ENCODE measurements at regions not wholly inside any gene's neighbourhood (a gene's known extent, or its start where the extent isn't known, plus 50 kb on each side); places are given as distances from the start of the nearest gene placed in this dataset.

- POLR2A ChIA-PET: no interaction called here
- 58% methylated on average over 5 of the region's 5 CpGs for WGBS (ENCODE audit: low lambda C conversion rate)
- no peak overlapping the region for H3K4me2 ChIP-seq
- no peaks in the 10 kb centered on the region for H4K20me1 ChIP-seq (ENCODE audit: insufficient read depth)
- DNase-seq: no peak
- no peaks in the 10 kb centered on the region for H3F3A ChIP-seq (replicated peaks; ENCODE audit: insufficient read depth)
- no peak overlapping the region for H2AFZ ChIP-seq (ENCODE audit: low read depth)
- no peaks in the 10 kb centered on the region for H3K79me2 ChIP-seq (ENCODE audit: insufficient read depth)
- H3K27ac ChIP-seq (ENCODE audit: low read depth in 2 of 2, low read length in 1 of 2): no peak overlapping the region
- CTCF ChIA-PET: interaction anchor here (0.6 to 6.9 kb wide), 44 partner anchors 9 to 748 kb away, joined by 3 to 112 read pairs (median 4); no protein-coding TSS in a partner anchor
- no peaks in the 10 kb centered on the region for H3K9me3 ChIP-seq
- H3K9me2 ChIP-seq: no peaks in the 10 kb centered on the region
- no peak overlapping the region for H3K4me3 ChIP-seq (ENCODE audit: low read depth in 2 of 2, low read length in 1 of 2)
- H3K4me1 ChIP-seq (ENCODE audit: control insufficient read depth in 1 of 2, insufficient read depth in 2 of 2, low read depth in 1 of 2, low read length in 1 of 2): peaks cover 0 to 4% of the 10 kb centered on the region in 2 experiments; a peak in 1 of 4 replicates
- no peak overlapping the region for H3K9ac ChIP-seq
- H3K36me3 ChIP-seq (replicated peaks in 1 of 2; ENCODE audit: control insufficient read depth in 1 of 2, insufficient read depth in 2 of 2, low read length in 1 of 2): no peaks in the 10 kb centered on the region
- no peaks in the 10 kb centered on the region for H3K27me3 ChIP-seq (ENCODE audit: insufficient read depth)
- TF ChIP-seq SMC3 (IDR thresholded peaks at IDR 0.05; ENCODE audit: low read depth, low read length): no peak
- TF ChIP-seq RCOR1 (IDR thresholded peaks at IDR 0.05; ENCODE audit: low read length): no peak
- TF ChIP-seq USF2 (IDR thresholded peaks at IDR 0.05; ENCODE audit: borderline replicate concordance, low read depth, low read length): no peak
- no peak for TF ChIP-seq GABPA (IDR thresholded peaks at IDR 0.05; ENCODE audit: low read depth)
- TF ChIP-seq FOSL2 (IDR thresholded peaks at IDR 0.05; ENCODE audit: borderline replicate concordance, low read depth): no peak
- TF ChIP-seq POLR2AphosphoS5 (IDR thresholded peaks at IDR 0.05; ENCODE audit: low read depth, low read length): no peak
- no peak for TF ChIP-seq JUND (IDR thresholded peaks at IDR 0.05)
- no peak for TF ChIP-seq MEF2A (IDR thresholded peaks at IDR 0.05; ENCODE audit: borderline replicate concordance, low read depth)
- no peak for TF ChIP-seq CHD2 (IDR thresholded peaks at IDR 0.05; ENCODE audit: low read length, partially characterized antibody)
- TF ChIP-seq, protein P1, sequence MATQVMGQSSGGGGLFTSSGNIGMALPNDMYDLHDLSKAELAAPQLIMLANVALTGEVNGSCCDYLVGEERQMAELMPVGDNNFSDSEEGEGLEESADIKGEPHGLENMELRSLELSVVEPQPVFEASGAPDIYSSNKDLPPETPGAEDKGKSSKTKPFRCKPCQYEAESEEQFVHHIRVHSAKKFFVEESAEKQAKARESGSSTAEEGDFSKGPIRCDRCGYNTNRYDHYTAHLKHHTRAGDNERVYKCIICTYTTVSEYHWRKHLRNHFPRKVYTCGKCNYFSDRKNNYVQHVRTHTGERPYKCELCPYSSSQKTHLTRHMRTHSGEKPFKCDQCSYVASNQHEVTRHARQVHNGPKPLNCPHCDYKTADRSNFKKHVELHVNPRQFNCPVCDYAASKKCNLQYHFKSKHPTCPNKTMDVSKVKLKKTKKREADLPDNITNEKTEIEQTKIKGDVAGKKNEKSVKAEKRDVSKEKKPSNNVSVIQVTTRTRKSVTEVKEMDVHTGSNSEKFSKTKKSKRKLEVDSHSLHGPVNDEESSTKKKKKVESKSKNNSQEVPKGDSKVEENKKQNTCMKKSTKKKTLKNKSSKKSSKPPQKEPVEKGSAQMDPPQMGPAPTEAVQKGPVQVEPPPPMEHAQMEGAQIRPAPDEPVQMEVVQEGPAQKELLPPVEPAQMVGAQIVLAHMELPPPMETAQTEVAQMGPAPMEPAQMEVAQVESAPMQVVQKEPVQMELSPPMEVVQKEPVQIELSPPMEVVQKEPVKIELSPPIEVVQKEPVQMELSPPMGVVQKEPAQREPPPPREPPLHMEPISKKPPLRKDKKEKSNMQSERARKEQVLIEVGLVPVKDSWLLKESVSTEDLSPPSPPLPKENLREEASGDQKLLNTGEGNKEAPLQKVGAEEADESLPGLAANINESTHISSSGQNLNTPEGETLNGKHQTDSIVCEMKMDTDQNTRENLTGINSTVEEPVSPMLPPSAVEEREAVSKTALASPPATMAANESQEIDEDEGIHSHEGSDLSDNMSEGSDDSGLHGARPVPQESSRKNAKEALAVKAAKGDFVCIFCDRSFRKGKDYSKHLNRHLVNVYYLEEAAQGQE (IDR thresholded peaks at IDR 0.05; ENCODE audit: low read depth, low read length): no peak
Measured at GRCh38 chr5:96601200-96601599, 61.0 kb upstream of the CAST start.

DNA sequence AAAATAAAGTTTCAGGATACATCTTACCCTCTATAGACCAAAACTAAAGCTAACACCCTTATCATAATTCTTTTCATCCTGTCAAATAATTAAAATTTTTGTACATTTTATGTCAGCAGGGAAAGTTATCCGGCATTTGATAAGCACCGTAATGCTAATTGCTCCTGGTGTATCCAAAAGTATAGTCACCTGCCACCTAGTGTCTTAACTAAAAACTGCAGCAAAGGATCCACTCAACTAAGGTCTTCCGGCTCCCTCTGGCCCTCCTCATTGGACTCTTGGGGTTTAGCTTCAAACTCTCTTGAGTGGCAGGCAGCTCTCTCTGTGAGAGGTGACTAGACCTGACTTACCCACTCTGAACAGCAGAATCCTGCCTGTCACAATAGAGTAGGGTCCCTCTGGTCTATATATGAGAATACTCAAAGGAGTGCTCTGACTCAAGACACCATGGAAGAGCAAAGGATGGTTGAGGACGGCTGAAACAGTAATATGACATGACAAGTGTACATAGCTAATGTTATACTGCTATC, 60.4 kb upstream of the CAST start:
- CTCF ChIA-PET: interaction anchor here (0.6 to 6.9 kb wide), 51 partner anchors 8 to 749 kb away, joined by 3 to 112 read pairs (median 4); no protein-coding TSS in a partner anchor
- H3K9me3 ChIP-seq: no peaks in the 10 kb centered on the region
- DNase-seq: peak; percentile 67
- H4K20me1 ChIP-seq (ENCODE audit: insufficient read depth): no peaks in the 10 kb centered on the region
- no peak overlapping the region for H2AFZ ChIP-seq (ENCODE audit: low read depth)
- POLR2A ChIA-PET: no interaction called here
- H3K36me3 ChIP-seq (replicated peaks in 1 of 2; ENCODE audit: control insufficient read depth in 1 of 2, insufficient read depth in 2 of 2, low read length in 1 of 2): no peaks in the 10 kb centered on the region
- H3K4me2 ChIP-seq: no peak overlapping the region
- peaks cover 0 to 4% of the 10 kb centered on the region in 2 experiments; a peak in 1 of 4 replicates for H3K4me1 ChIP-seq (ENCODE audit: control insufficient read depth in 1 of 2, insufficient read depth in 2 of 2, low read depth in 1 of 2, low read length in 1 of 2)
- no peaks in the 10 kb centered on the region for H3K9me2 ChIP-seq
- WGBS (ENCODE audit: low lambda C conversion rate): 32% methylated on average over 4 of the region's 4 CpGs
- H3K9ac ChIP-seq: no peak overlapping the region
- no peaks in the 10 kb centered on the region for H3K79me2 ChIP-seq (ENCODE audit: insufficient read depth)
- TF ChIP-seq RAD21 (IDR thresholded peaks at IDR 0.05; ENCODE audit: low read length): peak; percentile 79
- no peak for TF ChIP-seq ELF1 (IDR thresholded peaks at IDR 0.05)
- TF ChIP-seq SMC3 (IDR thresholded peaks at IDR 0.05; ENCODE audit: low read depth, low read length): peak; percentile 87
- TF ChIP-seq CTCF (IDR thresholded peaks at IDR 0.05): peak; percentile 81
- no peak for TF ChIP-seq USF1 (IDR thresholded peaks at IDR 0.05; ENCODE audit: borderline replicate concordance, low read depth)
- TF ChIP-seq FOXM1 (IDR thresholded peaks at IDR 0.05; ENCODE audit: low read depth): no peak
- TF ChIP-seq, protein P2, sequence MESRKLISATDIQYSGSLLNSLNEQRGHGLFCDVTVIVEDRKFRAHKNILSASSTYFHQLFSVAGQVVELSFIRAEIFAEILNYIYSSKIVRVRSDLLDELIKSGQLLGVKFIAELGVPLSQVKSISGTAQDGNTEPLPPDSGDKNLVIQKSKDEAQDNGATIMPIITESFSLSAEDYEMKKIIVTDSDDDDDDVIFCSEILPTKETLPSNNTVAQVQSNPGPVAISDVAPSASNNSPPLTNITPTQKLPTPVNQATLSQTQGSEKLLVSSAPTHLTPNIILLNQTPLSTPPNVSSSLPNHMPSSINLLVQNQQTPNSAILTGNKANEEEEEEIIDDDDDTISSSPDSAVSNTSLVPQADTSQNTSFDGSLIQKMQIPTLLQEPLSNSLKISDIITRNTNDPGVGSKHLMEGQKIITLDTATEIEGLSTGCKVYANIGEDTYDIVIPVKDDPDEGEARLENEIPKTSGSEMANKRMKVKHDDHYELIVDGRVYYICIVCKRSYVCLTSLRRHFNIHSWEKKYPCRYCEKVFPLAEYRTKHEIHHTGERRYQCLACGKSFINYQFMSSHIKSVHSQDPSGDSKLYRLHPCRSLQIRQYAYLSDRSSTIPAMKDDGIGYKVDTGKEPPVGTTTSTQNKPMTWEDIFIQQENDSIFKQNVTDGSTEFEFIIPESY (IDR thresholded peaks at IDR 0.05; ENCODE audit: borderline replicate concordance, low read depth): no peak
- no peak overlapping the region for H3K4me3 ChIP-seq (ENCODE audit: low read depth in 2 of 2, low read length in 1 of 2)
- no peak overlapping the region for H3K27ac ChIP-seq (ENCODE audit: low read depth in 2 of 2, low read length in 1 of 2)
- H3K27me3 ChIP-seq (ENCODE audit: insufficient read depth): no peaks in the 10 kb centered on the region
- H3F3A ChIP-seq (replicated peaks; ENCODE audit: insufficient read depth): no peaks in the 10 kb centered on the region
